NCI-H748 (cell line): ENCODE measurements at regions not wholly inside any gene's neighbourhood (a gene's known extent, or its start where the extent isn't known, plus 50 kb on each side); places are given as distances from the start of the nearest gene placed in this dataset.

Source experiments
- DNase-seq: peaks from one replicate; lab custom pipeline; 2025; ENCODE audit not compliant: unreplicated experiment; lab: John Stamatoyannopoulos, UW

- no peak for DNase-seq
Observed at GRCh38 chr1:239817801-239818200, 273.9 kb upstream of the FMN2 start.

- no peak for DNase-seq
Observed at GRCh38 chr1:239819096-239819495, 272.6 kb upstream of the FMN2 start.

GRCh38 chr1:239819756-239820250, 271.9 kb upstream of the FMN2 start:
- DNase-seq, result no peak

DNA sequence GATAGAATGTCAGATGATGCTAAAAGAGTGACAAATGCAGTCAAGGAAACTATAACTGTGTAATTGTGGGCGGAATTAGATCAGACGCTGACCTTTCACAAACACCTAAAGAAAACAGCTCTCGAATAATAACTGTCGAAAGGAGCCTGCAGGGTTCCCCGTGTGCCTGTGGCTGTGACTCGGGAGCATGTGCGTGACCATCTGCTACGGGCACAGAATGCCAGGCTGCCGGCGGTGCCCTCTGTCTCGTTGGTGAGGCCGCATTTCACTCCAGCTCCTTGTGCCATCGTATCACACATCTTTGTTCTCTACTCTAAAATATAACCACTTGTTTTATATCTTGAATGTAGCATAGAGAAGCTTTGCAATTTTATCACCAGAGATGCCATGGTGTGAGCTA, 267.8 kb upstream of the FMN2 start:
- no peak for DNase-seq

DNA sequence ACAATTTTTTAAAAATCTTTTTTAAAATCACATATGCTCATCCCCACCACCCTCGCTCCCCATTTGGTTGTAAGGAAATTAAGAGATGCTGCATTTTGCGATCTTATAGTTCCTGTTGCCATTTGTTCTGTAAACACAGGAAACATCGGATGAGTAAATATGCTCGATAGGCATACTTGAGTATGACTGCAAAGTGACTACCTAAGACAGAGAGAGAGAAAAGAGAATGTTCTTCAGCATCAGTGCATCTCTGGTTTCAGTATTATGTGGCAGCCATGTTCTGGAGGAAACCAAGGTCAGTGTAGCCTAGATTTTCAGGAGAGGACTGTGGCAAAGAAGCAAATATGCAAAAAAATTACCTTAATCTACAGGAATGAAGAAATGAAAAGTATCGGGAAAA, 265.5 kb upstream of the FMN2 start:
- no peak for DNase-seq

DNA sequence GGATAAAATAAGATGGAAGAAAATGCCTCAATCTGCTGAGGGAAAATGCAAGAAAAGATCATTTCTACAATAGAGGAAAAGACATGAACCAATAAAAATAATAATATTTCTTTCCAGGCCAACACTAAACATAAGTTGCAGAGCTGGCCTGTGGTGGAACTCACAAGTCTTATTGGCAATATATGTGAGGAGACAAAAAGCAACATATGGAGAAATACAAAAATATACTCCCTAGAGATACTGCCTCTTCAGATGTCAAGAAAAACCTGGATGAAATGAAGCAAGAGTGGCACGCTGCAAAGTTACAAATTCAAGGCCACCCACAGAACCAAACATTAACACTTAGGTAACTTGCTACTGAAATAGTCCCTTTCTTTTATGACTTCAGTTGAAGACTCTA, 264.9 kb upstream of the FMN2 start:
- DNase-seq, result no peak

GRCh38 chr1:239829535-239829934, 262.1 kb upstream of the FMN2 start:
- DNase-seq, result no peak

GRCh38 chr1:239831577-239832355, 259.9 kb upstream of the FMN2 start:
- DNase-seq, result no peak

GRCh38 chr1:239833723-239834122, 258.0 kb upstream of the FMN2 start:
- peak; percentile 69 for DNase-seq

- no peak for DNase-seq
Observed at GRCh38 chr1:239835946-239836440, 255.7 kb upstream of the FMN2 start.

- no peak for DNase-seq
Observed at GRCh38 chr1:239840336-239840735, 251.3 kb upstream of the FMN2 start.

- DNase-seq, result no peak
Observed at GRCh38 chr1:239840790-239841189, 250.9 kb upstream of the FMN2 start.

DNA sequence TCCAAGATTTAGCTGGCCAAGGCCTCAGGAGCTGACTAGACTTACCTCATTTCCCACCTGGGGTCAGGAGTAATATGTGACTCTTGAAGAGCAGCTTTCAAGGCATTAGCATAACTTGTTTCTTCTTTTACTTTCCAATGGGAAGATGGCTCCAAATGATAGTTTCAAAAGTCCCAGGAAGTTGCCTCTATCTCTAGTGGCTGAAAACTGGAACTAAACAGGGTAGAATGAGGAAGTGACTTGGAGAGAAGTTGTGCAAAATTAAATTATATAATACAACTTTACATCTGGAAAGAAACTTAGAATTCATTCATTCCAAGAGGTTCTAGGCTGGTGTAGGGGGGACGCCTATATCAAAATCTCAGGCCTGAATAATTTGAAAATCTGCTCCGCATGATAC, 250.1 kb upstream of the FMN2 start:
- DNase-seq, result no peak

- DNase-seq, result no peak
Observed at GRCh38 chr1:239843541-239843940, 248.1 kb upstream of the FMN2 start.

DNA sequence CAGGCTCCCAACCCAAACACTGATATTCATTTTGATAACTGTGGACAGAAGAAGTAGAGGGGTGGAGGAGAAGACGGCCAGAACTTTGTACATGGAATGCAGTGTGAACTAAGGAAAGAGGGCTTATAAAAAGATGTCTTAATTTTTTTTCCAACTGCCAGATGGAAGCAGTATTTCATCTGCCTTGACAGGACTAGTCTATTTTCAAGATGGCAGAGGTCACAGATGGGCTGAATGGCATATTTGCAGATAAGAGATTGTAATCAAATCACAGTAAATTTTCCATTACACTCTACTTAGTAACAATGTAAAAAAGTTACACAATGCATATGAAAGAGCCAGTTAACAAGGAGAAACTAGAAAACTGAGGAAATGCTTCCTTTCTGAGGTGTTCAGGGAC, 246.8 kb upstream of the FMN2 start:
- no peak for DNase-seq

- peak; percentile 60 for DNase-seq
Observed at GRCh38 chr1:239854922-239855321, 236.8 kb upstream of the FMN2 start.

- DNase-seq, result no peak
Observed at GRCh38 chr1:239856067-239856466, 235.6 kb upstream of the FMN2 start.

DNA sequence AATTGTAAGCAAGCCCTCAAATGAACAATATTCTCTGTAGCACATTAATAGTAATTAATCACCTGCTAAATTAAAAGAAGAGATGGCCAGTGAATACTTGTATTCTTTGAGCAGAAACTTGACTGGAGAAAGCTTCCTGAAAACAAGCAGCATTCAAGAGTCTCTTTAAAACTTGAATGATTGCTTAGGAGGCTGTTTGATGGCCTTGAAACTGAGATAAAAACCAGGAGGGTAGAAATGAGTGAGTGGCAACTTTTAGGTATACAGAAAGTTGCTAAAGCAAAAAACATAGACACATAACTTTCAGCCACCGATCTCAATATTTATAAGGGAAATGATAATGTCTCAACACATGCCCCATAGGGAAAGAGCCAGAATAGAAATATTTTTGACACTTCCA, 234.8 kb upstream of the FMN2 start:
- DNase-seq, result no peak

DNA sequence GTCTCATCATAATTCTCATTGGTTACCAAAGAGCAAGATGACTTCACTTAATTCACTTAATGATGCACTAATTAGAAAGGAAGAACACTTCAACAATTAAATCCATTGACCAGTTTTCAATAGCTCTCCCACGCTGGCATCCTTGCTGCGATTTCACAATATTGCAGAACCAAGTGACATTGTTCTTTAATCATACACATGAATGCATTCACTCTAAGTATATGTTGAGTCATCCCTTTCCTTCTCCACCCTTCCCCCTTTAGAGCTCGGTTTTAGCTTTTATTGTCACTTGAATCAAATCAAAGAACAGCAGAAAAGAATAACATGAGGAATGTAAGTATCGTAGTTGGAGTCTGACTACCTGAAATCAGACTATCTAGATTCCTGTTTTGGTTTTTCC, 233.6 kb upstream of the FMN2 start:
- peak; percentile 60 for DNase-seq

DNA sequence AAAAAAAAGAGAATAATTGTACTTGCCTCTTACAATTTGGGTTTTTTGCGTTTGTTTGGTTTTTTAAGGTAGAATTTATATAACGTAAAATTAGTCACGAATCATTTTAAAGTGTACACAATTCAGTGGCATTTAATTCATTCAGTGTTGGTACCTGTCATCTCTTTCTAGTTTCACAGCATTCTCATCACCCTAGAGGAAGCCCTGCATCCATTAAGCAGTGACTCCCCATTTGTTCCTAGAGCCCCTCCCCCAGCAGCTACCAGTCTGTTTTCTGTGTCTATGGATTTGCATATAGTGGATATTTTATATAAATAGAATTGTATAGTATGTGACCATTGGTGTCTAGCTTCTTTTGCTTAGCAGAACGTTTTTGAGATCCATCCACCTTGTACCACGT, 233.2 kb upstream of the FMN2 start:
- DNase-seq, result no peak

DNA sequence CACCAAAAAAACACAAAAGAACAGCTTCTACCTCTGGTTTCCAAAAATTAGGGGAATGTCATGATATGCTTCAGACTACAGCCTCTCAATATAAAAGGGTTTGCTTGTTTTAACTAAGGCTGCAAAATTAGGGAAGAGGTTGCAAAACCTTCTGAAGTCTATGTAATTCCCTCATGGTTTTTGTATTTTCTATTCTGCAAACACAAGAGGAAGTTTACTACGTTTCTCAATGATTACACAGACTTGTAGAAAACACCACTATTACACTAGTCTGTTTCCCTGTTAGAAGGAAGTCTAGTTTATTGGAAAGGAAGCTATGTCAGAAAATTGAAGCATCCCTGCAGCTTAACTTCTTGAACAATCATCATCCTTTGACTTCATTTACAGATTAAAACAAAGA, 229.7 kb upstream of the FMN2 start:
- DNase-seq, result no peak

DNA sequence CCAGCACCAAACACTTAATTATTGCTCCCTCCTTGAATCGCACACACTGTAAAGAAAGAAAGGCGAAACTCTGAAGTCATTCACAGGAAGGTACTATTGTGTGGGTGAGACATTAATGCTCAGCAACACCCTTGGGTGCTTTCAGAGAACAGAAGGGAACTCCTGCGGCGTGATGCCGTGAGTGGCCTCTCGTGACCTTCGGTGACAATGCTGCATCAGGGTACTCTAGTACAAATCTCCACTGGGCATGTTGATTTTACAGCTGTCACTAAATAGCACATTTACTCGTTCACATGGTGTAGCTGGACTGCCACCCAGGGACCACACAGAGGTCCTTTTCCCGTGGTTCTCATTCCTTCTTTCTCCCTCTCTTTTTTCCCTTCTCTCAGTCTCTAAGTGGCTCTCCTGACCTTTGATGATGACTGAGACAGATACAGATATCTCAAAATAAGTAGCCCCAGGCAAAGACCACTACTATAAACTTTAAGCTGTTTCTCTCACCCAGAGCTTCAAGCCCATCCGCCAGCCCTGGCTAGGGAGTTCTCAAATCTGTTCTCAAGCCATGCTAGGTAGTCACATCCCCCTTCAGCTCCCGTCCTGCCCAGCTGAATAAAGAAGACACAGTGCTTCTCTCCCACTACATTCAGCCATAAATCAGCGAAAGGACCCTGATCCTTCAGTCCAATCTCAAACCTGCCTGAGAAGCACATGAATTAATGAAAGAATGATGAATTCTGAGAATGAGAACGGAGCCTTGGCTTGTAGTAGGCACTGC, 223.4 kb upstream of the FMN2 start:
- no peak for DNase-seq
